Activated CD4-positive, alpha-beta T cell treated with anti-CD3 and anti-CD28 coated beads, Interleukin-2, amount 50 U/mL, for 48 hours (primary cell): ENCODE measurements at regions not wholly inside any gene's neighbourhood (a gene's known extent, or its start where the extent isn't known, plus 50 kb on each side); places are given as distances from the start of the nearest gene placed in this dataset.

Experiments
- DNase-seq, 2 experiments: peaks; one replicate each; pipeline ENCODE4 v3.0.0-alpha.2; 2020

GRCh38 chr14:79960288-79960687, 251.0 kb downstream of the DIO2 start:
- DNase-seq: no peak

GRCh38 chr14:79951572-79951971, 259.7 kb downstream of the DIO2 start:
- DNase-seq: no peak

- no peak for DNase-seq
Measured at GRCh38 chr14:79949906-79950305, 261.4 kb downstream of the DIO2 start.

DNA sequence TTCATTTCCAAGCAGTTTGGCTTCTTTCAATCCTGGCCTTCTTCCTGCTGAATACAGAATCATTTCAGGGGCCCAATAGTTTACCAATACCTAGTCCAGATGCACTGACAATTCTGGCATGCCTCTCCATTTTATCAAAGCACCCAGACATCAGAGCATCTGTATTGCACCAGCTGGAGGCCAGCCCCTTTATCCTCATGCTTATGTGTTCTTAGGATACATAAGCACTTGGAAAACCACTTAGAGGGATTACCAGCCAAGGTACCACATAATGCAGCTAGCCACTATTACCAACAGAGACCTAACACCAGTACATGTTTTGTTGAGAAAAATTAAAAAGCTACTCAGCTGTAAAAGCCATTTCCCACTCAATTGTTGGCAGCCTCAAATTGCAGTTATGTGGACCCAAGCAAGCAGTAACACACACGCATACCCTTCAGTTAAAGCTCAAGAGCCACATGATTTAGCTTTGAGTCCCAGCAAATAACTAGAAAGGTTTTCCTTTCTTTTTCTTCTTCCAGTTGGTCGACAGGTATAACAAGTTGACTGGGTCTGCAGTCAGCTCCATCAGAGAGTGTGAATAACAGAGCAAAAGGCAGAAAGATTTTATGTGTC, 263.8 kb downstream of the DIO2 start:
- no peak for DNase-seq

DNA sequence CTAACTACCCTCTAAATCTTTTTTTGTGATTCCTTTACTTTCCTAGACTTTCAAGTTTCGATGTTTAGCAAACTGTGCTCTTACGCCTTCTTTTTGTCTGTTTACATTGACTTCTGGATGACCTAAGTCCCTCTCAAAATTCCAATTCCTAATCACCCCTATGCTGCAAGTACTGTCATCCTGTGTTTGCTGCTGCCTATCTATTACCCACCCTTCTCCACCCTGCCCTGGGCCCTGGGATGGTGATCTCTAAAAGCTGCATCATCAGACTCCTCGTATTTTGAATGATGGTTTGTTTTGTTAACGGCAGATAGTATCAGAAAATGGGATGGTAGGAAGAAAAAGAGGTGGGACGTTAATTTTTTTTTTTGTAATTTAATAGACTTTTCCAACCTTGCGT, 272.1 kb downstream of the DIO2 start:
- no peak for DNase-seq

DNA sequence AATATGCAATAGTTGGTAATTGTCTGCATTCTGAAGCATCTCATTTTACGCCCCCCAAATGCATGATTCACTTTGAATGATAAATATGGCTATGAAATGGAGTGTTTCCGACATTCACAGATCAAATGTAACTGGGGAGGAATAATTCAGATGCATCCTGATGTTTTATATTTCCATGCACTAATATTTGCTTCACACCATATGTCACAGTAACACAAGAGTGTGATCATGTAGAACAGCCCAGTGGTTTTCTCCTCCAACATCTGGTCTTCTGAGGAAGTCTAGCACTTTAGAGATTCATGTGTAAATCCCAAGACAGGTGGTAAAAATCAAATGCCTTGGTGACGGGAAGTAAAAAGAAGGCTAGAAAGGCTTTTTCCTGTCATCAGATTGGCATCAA, 273.1 kb downstream of the DIO2 start:
- no peak for DNase-seq

- no peak for DNase-seq
Measured at GRCh38 chr14:79937433-79937832, 273.9 kb downstream of the DIO2 start.

GRCh38 chr14:79924551-79924950, 286.8 kb downstream of the DIO2 start:
- DNase-seq: no peak

GRCh38 chr14:79920180-79920692, 291.1 kb downstream of the DIO2 start:
- no peak for DNase-seq
